K562 (cell line): ENCODE measurements at regions not wholly inside any gene's neighbourhood (a gene's known extent, or its start where the extent isn't known, plus 50 kb on each side); places are given as distances from the start of the nearest gene placed in this dataset.

Source experiments
- MCM2 ChIP-seq: fragments of 450-650 bp; IDR thresholded peaks from 2 replicates; pipeline ENCODE4 v1.6.1; 2017; ENCODE audit warnings: low read depth, mild to moderate bottlenecking
- PCBP1 ChIP-seq: fragments of 200-400 bp; formaldehyde crosslinking; IDR thresholded peaks from 2 replicates; pipeline ENCODE4 v1.6.1; 2018; ENCODE audit warnings: mild to moderate bottlenecking, low read depth, low read length; ENCODE audit not compliant: poor library complexity, severe bottlenecking
- POLR3G ChIP-seq: IDR thresholded peaks from 2 replicates; pipeline ENCODE4 v1.6.1; 2011; ENCODE audit not compliant: insufficient read length, insufficient replicate concordance; ENCODE audit errors: extremely low read depth
- SMAD4 ChIP-seq: fragments of 250-450 bp; sonication (Bioruptor Pico); conservative IDR thresholded peaks from 2 replicates; pipeline ENCODE4 v1.8.0; 2021; ENCODE audit warnings: inconsistent platforms, mild to moderate bottlenecking, moderate library complexity
- THRA ChIP-seq: fragments of 450-650 bp; IDR thresholded peaks from 2 replicates; pipeline ENCODE4 v1.6.1; 2017; ENCODE audit warnings: mild to moderate bottlenecking, moderate library complexity
- TF ChIP-seq, protein P1 (sequence below): fragments of 450-650 bp; formaldehyde crosslinking; IDR thresholded peaks from 2 replicates; pipeline ENCODE4 v1.4.0; 2022; ENCODE audit warnings: missing genetic modification characterization

DNA sequence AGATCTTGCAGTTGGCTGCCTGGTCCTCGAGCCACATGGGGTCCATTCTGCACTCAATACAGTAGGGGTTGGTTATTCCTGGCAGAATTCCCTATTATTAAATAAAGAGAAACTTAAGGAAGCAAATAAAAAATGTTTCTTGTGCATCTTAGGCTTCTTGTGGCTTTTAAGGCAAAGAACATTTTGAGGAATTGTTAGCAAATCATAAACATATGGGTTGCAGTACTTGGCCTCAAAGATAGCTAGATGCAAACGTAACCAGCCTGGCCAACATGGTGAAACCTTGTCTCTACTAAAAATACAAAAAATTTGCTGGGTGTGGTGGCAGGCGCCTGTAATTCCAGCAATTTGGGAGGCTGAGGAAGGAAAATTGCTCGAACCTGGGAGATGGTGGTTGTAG is 50.8 kb upstream of the KCNA5 start (continued):
- TF ChIP-seq PCBP1, result no peak
- no peak for TF ChIP-seq MCM2
- TF ChIP-seq, protein P1, sequence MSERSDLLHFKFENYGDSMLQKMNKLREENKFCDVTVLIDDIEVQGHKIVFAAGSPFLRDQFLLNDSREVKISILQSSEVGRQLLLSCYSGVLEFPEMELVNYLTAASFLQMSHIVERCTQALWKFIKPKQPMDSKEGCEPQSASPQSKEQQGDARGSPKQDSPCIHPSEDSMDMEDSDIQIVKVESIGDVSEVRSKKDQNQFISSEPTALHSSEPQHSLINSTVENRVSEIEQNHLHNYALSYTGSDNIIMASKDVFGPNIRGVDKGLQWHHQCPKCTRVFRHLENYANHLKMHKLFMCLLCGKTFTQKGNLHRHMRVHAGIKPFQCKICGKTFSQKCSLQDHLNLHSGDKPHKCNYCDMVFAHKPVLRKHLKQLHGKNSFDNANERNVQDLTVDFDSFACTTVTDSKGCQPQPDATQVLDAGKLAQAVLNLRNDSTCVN, result no peak
- TF ChIP-seq POLR3G, result no peak
- TF ChIP-seq THRA, result no peak
- TF ChIP-seq SMAD4, result no peak
- TF ChIP-seq, all 486 proteins: peak for 0
